Endothelial cell of umbilical vein (primary cell): ENCODE measurements at regions not wholly inside any gene's neighbourhood (a gene's known extent, or its start where the extent isn't known, plus 50 kb on each side); places are given as distances from the start of the nearest gene placed in this dataset.

ENCODE experiments used
- BruUV-seq: library from RNA; stranded (reverse); fragments of 400-500 nt; replicated peaks from 2 replicates; lab custom pipeline; 2021; lab: Mats Ljungman, UMichigan
- CTCF ChIA-PET: fragments of 300-600, 350-600 bp; sonication (Branson Sonifier 250); formaldehyde crosslinking; loops from one replicate; lab custom pipeline; 2021; ENCODE audit warnings: antibody characterized with exemption, inconsistent platforms; lab: Charles Lee
- POLR2A ChIA-PET: fragments of 300-600, 350-600 bp; sonication (Branson Sonifier 250); formaldehyde crosslinking; loops from one replicate; lab custom pipeline; 2021; ENCODE audit warnings: antibody characterized with exemption, inconsistent platforms; lab: Charles Lee
- DNase-seq: peaks from one replicate; pipeline ENCODE4 v3.0.0-alpha.2; 2011; ENCODE audit warnings: low read depth, low spot score
- FAIRE-seq: peaks from 2 replicates; lab custom pipeline; 2011; peaks lifted over from hg19 to GRCh38; lab: Jason Lieb, UNC
- H2AFZ ChIP-seq: 2 replicates; pipeline ENCODE4 v1.6.0; 2012; ENCODE audit warnings: low read depth, low read length, control low read depth, inconsistent platforms
- H3K27ac ChIP-seq: 2 replicates; pipeline ENCODE4 v1.5.1; 2011; ENCODE audit warnings: low read depth, mild to moderate bottlenecking, control low read depth, low read length, moderate library complexity; ENCODE audit not compliant: insufficient read depth
- H3K27me3 ChIP-seq, 2 experiments: 2 replicates each; pipeline versions ENCODE4 v1.6.0 to v1.6.1; 2011; ENCODE audit warnings: low read length in 2 of 2, mixed read lengths in 1 of 2; ENCODE audit not compliant: control insufficient read depth in 2 of 2, insufficient read depth in 2 of 2
- H3K36me3 ChIP-seq, 2 experiments: 2 replicates in 1 of 2; 3 replicates in 1 of 2; pipeline ENCODE4 v1.5.1; 2011; ENCODE audit warnings: low read length in 2 of 2, mild to moderate bottlenecking in 1 of 2, moderate library complexity in 1 of 2; ENCODE audit not compliant: control insufficient read depth in 2 of 2, insufficient read depth in 2 of 2; ENCODE audit errors: extremely low read depth in 1 of 2
- H3K4me1 ChIP-seq: 3 replicates; pipeline ENCODE4 v1.5.1; 2011; ENCODE audit warnings: mild to moderate bottlenecking, low read length; ENCODE audit not compliant: control insufficient read depth, insufficient read depth; ENCODE audit errors: extremely low read depth
- H3K4me2 ChIP-seq: 2 replicates; pipeline ENCODE4 v1.6.1; 2011; ENCODE audit warnings: low read length, control low read depth, mixed read lengths; ENCODE audit not compliant: insufficient read depth
- H3K4me3 ChIP-seq, 3 experiments: fragments of 200-600 bp in 1 of 3; sonication (generic), shearing (Covaris generic) in 1 of 3; replicated peaks in 1 of 3; 2 replicates each; pipeline ENCODE4 v1.5.1; 2011 to 2016; ENCODE audit warnings: control low read depth in 3 of 3, low read length in 3 of 3, mild to moderate bottlenecking in 2 of 3, inconsistent platforms in 1 of 3, low read depth in 1 of 3, moderate library complexity in 1 of 3; ENCODE audit not compliant: insufficient read depth in 1 of 3
- H3K79me2 ChIP-seq: 2 replicates; pipeline ENCODE4 v1.6.0; 2012; ENCODE audit warnings: low read length, inconsistent platforms; ENCODE audit not compliant: control insufficient read depth, insufficient read depth
- H3K9ac ChIP-seq: replicated peaks from 2 replicates; pipeline ENCODE3; 2011; ENCODE audit warnings: low read length, control low read depth; ENCODE audit not compliant: insufficient read depth; ENCODE audit errors: extremely low read depth
- H3K9me1 ChIP-seq: replicated peaks from 3 replicates; pipeline ENCODE4 v1.6.0; 2011; ENCODE audit warnings: mild to moderate bottlenecking, low read length; ENCODE audit not compliant: control insufficient read depth, insufficient read depth; ENCODE audit errors: extremely low read depth
- H3K9me3 ChIP-seq: replicated peaks from 2 replicates; pipeline ENCODE4 v1.5.1; 2012; ENCODE audit warnings: low read length, inconsistent platforms; ENCODE audit not compliant: control insufficient read depth, insufficient read depth
- H4K20me1 ChIP-seq: replicated peaks from 2 replicates; pipeline ENCODE3; 2011; ENCODE audit warnings: mild to moderate bottlenecking, low read length; ENCODE audit not compliant: control insufficient read depth, insufficient read depth; ENCODE audit errors: extremely low read depth
- CTCF ChIP-seq, 2 donors: IDR thresholded peaks; 1 replicate in 1 of 2; 2 replicates in 1 of 2; pipeline ENCODE4 v1.5.1; 2011; ENCODE audit warnings: low read length in 2 of 2, mild to moderate bottlenecking in 2 of 2, moderate library complexity in 2 of 2, control low read depth in 1 of 2, inconsistent platforms in 1 of 2, low read depth in 1 of 2; ENCODE audit not compliant: insufficient read depth in 1 of 2; ENCODE audit errors: extremely low read depth in 1 of 2
- EZH2 ChIP-seq: IDR thresholded peaks from 2 replicates; pipeline ENCODE4 v1.6.1; 2012; ENCODE audit warnings: borderline replicate concordance, low read depth, mild to moderate bottlenecking, moderate library complexity, low read length, inconsistent platforms; ENCODE audit not compliant: severe bottlenecking
- FOS ChIP-seq: IDR thresholded peaks from 2 replicates; pipeline ENCODE4 v1.6.1; 2011; ENCODE audit warnings: mild to moderate bottlenecking, low read length, moderate library complexity, borderline replicate concordance; ENCODE audit not compliant: insufficient read depth
- GATA2 ChIP-seq: IDR thresholded peaks from 2 replicates; pipeline ENCODE4 v1.7.0; 2011; ENCODE audit warnings: low read depth, mild to moderate bottlenecking, moderate library complexity, mixed read lengths, low read length; ENCODE audit not compliant: insufficient read length, insufficient read depth
- JUN ChIP-seq: IDR thresholded peaks from 2 replicates; pipeline ENCODE4 v1.6.1; 2011; ENCODE audit warnings: borderline replicate concordance, low read depth; ENCODE audit not compliant: insufficient read length, insufficient read depth
- MAX ChIP-seq: IDR thresholded peaks from 2 replicates; pipeline ENCODE4 v1.6.1; 2011; ENCODE audit not compliant: insufficient read depth, insufficient read length
- MYC ChIP-seq: IDR thresholded peaks from one replicate; pipeline ENCODE4 v1.6.1; 2011; ENCODE audit warnings: mild to moderate bottlenecking, low read depth, low read length
- POLR2A ChIP-seq: IDR thresholded peaks from 2 replicates; pipeline ENCODE4 v1.6.1; 2012; ENCODE audit warnings: low read depth, mild to moderate bottlenecking, control low read depth, low read length
- POLR2AphosphoS5 ChIP-seq: IDR thresholded peaks from 2 replicates; pipeline ENCODE4 v1.6.1; 2012; ENCODE audit warnings: low read depth, mild to moderate bottlenecking, control low read depth, low read length, moderate library complexity; ENCODE audit not compliant: insufficient read depth
- dilution Hi-C: fragments of 300-500 bp; cut with MboI; formaldehyde crosslinking; loops from one replicate; pipeline ENCODE4 v1.15.0; 2019; ENCODE audit warnings: low sequenced_read_pairs; ENCODE audit not compliant: extremely low pct_ligation_motif_present
- intact Hi-C: fragments of 100-400 bp; cut with micrococcal nuclease; formaldehyde crosslinking; loops from one replicate; pipeline ENCODE4 v1.10.0; 2022

GRCh38 chr10:2908851-2909630, 158.3 kb upstream of the PFKP start:
- Histone ChIP-seq H4K20me1 (no peaks in the 10 kb centered on the region), H3K9me1 (no peaks in the 10 kb centered on the region), H2AFZ (no peak overlapping the region), H3K4me2 (no peak overlapping the region), H3K4me1 (no peaks in the 10 kb centered on the region), H3K79me2 (no peaks in the 10 kb centered on the region), H3K27ac (no peak overlapping the region), H3K9ac (no peak overlapping the region), H3K9me3 (no peaks in the 10 kb centered on the region), H3K4me3 (no peak overlapping the region), H3K27me3 (peaks cover 0 to 8% of the 10 kb centered on the region in 2 experiments), H3K36me3 (no peaks in the 10 kb centered on the region)
- POLR2A ChIA-PET = no interaction called here
- dilution Hi-C loops (no loop called here), intact Hi-C loops (no loop called here)
- FAIRE-seq (no peak), DNase-seq (no peak)
- TF ChIP-seq JUN (no peak), POLR2A (no peak), CTCF (IDR thresholded peaks at IDR 0.05; ENCODE audit: extremely low read depth in 1 of 2, insufficient read depth in 1 of 2, low read depth in 1 of 2, low read length in 2 of 2) (no peak), POLR2AphosphoS5 (no peak), GATA2 (no peak), EZH2 (no peak), MYC (no peak), MAX (no peak), FOS (no peak)
- no TSS peak for BruUV-seq
- CTCF ChIA-PET = no interaction called here
